GM23338 (cell line): ENCODE measurements at regions not wholly inside any gene's neighbourhood (a gene's known extent, or its start where the extent isn't known, plus 50 kb on each side); places are given as distances from the start of the nearest gene placed in this dataset.

ENCODE experiments used
- ATAC-seq: fragments of 200-7000 bp; cut with Tn5 transposase; 3 replicates; pipeline ENCODE4 v1.9.1; 2020
- DNase-seq: peaks from one replicate; pipeline ENCODE4 v3.0.0-alpha.2; 2015; ENCODE audit warnings: low spot score
- H2AFZ ChIP-seq: fragments of 200-600 bp; sonication (generic); 2 replicates; pipeline ENCODE4 v1.8.0; 2016; ENCODE audit warnings: antibody characterized with exemption, mild to moderate bottlenecking, moderate library complexity
- H3F3A ChIP-seq: fragments of 200-600 bp; sonication (generic); replicated peaks from 2 replicates; pipeline ENCODE4 v1.8.0; 2017; ENCODE audit warnings: antibody characterized with exemption, mixed run types, low read depth
- H3K27ac ChIP-seq: fragments of 200-600 bp; sonication (generic); 2 replicates; pipeline ENCODE4 v1.6.1; 2016; ENCODE audit warnings: low read depth
- H3K27me3 ChIP-seq: fragments of 200-600 bp; sonication (generic); 2 replicates; pipeline ENCODE4 v1.8.0; 2016; ENCODE audit warnings: mild to moderate bottlenecking, mixed run types, moderate library complexity; ENCODE audit not compliant: insufficient read depth
- H3K36me3 ChIP-seq: fragments of 200-600 bp; sonication (generic); 2 replicates; pipeline ENCODE4 v1.8.0; 2016; ENCODE audit warnings: mild to moderate bottlenecking; ENCODE audit not compliant: insufficient read depth
- H3K4me1 ChIP-seq: fragments of 200-600 bp; sonication (generic); 2 replicates; pipeline ENCODE4 v1.8.0; 2016; ENCODE audit warnings: mild to moderate bottlenecking, moderate library complexity; ENCODE audit not compliant: insufficient read depth
- H3K4me2 ChIP-seq: fragments of 200-600 bp; sonication (generic); 2 replicates; pipeline ENCODE4 v1.7.1; 2017; ENCODE audit warnings: mixed run types
- H3K4me3 ChIP-seq: fragments of 200-600 bp; sonication (generic); 2 replicates; pipeline ENCODE4 v1.6.1; 2016; ENCODE audit warnings: mixed run types
- H3K79me2 ChIP-seq: fragments of 200-600 bp; sonication (generic); replicated peaks from 2 replicates; pipeline ENCODE4 v1.8.0; 2017; ENCODE audit warnings: mild to moderate bottlenecking; ENCODE audit not compliant: insufficient read depth
- H3K9me2 ChIP-seq: fragments of 200-600 bp; sonication (generic); 2 replicates; pipeline ENCODE4 v1.8.0; 2017; ENCODE audit not compliant: insufficient read depth
- H4K20me1 ChIP-seq: fragments of 200-600 bp; sonication (generic); replicated peaks from 2 replicates; pipeline ENCODE4 v1.8.0; 2017; ENCODE audit warnings: mild to moderate bottlenecking; ENCODE audit not compliant: insufficient read depth
- H3K27ac Mint-ChIP-seq: 2 replicates; pipeline ENCODE4 v1.8.0; 2020; ENCODE audit warnings: inconsistent platforms, mild to moderate bottlenecking, moderate library complexity, mixed read lengths
- H3K27me3 Mint-ChIP-seq: 3 replicates; pipeline ENCODE4 v1.8.0; 2022; ENCODE audit warnings: low read depth, mild to moderate bottlenecking, moderate library complexity, mixed read lengths, inconsistent platforms; ENCODE audit not compliant: insufficient read depth, poor library complexity
- H3K36me3 Mint-ChIP-seq: 3 replicates; pipeline ENCODE4 v1.8.0; 2021; ENCODE audit warnings: low read depth, mild to moderate bottlenecking, inconsistent platforms, moderate library complexity, mixed read lengths
- H3K4me1 Mint-ChIP-seq: 3 replicates; pipeline ENCODE4 v1.8.0; 2020; ENCODE audit warnings: mild to moderate bottlenecking, inconsistent platforms, mixed read lengths
- H3K4me3 Mint-ChIP-seq: 3 replicates; pipeline ENCODE4 v1.8.0; 2021; ENCODE audit warnings: moderate library complexity, mild to moderate bottlenecking, inconsistent platforms, mixed read lengths
- H3K9me3 Mint-ChIP-seq: 3 replicates; pipeline ENCODE4 v1.8.0; 2020; ENCODE audit warnings: moderate library complexity, mild to moderate bottlenecking, inconsistent platforms, mixed read lengths
- CREB1 ChIP-seq: fragments of 250-450 bp; sonication (Bioruptor Pico); IDR thresholded peaks from 2 replicates; pipeline ENCODE4 v1.5.0; 2020; ENCODE audit warnings: low read depth, mild to moderate bottlenecking, moderate library complexity
- CTCF ChIP-seq, 2 experiments: fragments of 200-600 bp in 1 of 2; sonication (generic) in 1 of 2; conservative IDR thresholded peaks; 2 replicates each; pipeline versions ENCODE4 v1.5.1 to v1.6.1; 2016 to 2017; ENCODE audit warnings: antibody characterized with exemption in 2 of 2, low read depth in 2 of 2, mild to moderate bottlenecking in 2 of 2, moderate library complexity in 1 of 2
- ETS1 ChIP-seq: IDR thresholded peaks from 2 replicates; pipeline ENCODE4 v1.6.1; 2016; ENCODE audit warnings: antibody characterized with exemption
- EZH2 ChIP-seq: fragments of 200-600 bp; sonication (generic); IDR thresholded peaks from one replicate; pipeline ENCODE4 v1.8.0; 2017; ENCODE audit warnings: antibody characterized with exemption, mild to moderate bottlenecking, low read depth; ENCODE audit not compliant: unreplicated experiment
- EZH2phosphoT487 ChIP-seq: fragments of 200-600 bp; sonication (generic); IDR thresholded peaks from one replicate; pipeline ENCODE4 v1.8.1; 2018; ENCODE audit warnings: antibody characterized with exemption; ENCODE audit not compliant: unreplicated experiment
- JUNB ChIP-seq: IDR thresholded peaks from one replicate; pipeline ENCODE4 v1.6.1; 2016; ENCODE audit warnings: antibody characterized with exemption; ENCODE audit not compliant: unreplicated experiment
- NANOG ChIP-seq: IDR thresholded peaks from 2 replicates; pipeline ENCODE4 v1.6.1; 2016; ENCODE audit warnings: antibody characterized with exemption, borderline replicate concordance
- POLR2AphosphoS5 ChIP-seq: IDR thresholded peaks from 2 replicates; pipeline ENCODE4 v1.6.1; 2016; ENCODE audit warnings: antibody characterized with exemption, low read depth
- REST ChIP-seq: IDR thresholded peaks from one replicate; pipeline ENCODE4 v1.6.1; 2018; ENCODE audit warnings: antibody characterized with exemption; ENCODE audit not compliant: unreplicated experiment
- STAT1 ChIP-seq: IDR thresholded peaks from one replicate; pipeline ENCODE4 v1.6.1; 2016; ENCODE audit warnings: antibody characterized with exemption; ENCODE audit not compliant: unreplicated experiment
- ZNF114 ChIP-seq: fragments of 250-450 bp; sonication (Bioruptor Pico); IDR thresholded peaks from 2 replicates; pipeline ENCODE4 v1.5.0; 2020; ENCODE audit warnings: mild to moderate bottlenecking, moderate library complexity
- ZNF331 ChIP-seq: fragments of 250-450 bp; sonication (Bioruptor Pico); IDR thresholded peaks from 2 replicates; pipeline ENCODE4 v1.5.0; 2020; ENCODE audit warnings: low read depth, mild to moderate bottlenecking, moderate library complexity
- ZNF462 ChIP-seq: fragments of 250-450 bp; sonication (Bioruptor Pico); IDR thresholded peaks from 2 replicates; pipeline ENCODE4 v1.5.0; 2020; ENCODE audit warnings: mild to moderate bottlenecking, moderate library complexity

GRCh38 chr12:28780096-28780495 lies 369.0 kb upstream of the FAR2 start:
- Mint-ChIP-seq H3K27me3 (no peaks in the 10 kb centered on the region), H3K27ac (no peak overlapping the region), H3K9me3 (no peaks in the 10 kb centered on the region), H3K4me3 (no peak overlapping the region), H3K36me3 (no peaks in the 10 kb centered on the region), H3K4me1 (peaks cover 8% of the 10 kb centered on the region)
- Histone ChIP-seq H3K9me2 (no peaks in the 10 kb centered on the region), H3K27ac (no peak overlapping the region), H3K4me3 (no peak overlapping the region), H2AFZ (no peak overlapping the region), H3K79me2 (no peaks in the 10 kb centered on the region), H3K36me3 (no peaks in the 10 kb centered on the region), H3K4me1 (peaks cover 8% of the 10 kb centered on the region; the same call in 1 of the 2 replicates), H4K20me1 (no peaks in the 10 kb centered on the region), H3K27me3 (no peaks in the 10 kb centered on the region), H3F3A (no peaks in the 10 kb centered on the region), H3K4me2 (no peak overlapping the region)
- ATAC-seq (no peak), DNase-seq (no peak)
- TF ChIP-seq ZNF114 (CRISPR knock-in tag) (no peak), ETS1 (no peak), STAT1 (no peak), EZH2 (no peak), NANOG (no peak), CREB1 (CRISPR knock-in tag) (no peak), REST (no peak), ZNF462 (no peak), POLR2AphosphoS5 (no peak), EZH2phosphoT487 (no peak), JUNB (no peak), CTCF (conservative IDR thresholded peaks at IDR 0.05; ENCODE audit: low read depth in 2 of 2) (no peak), ZNF331 (no peak)
